ENCODE measurements at regions not wholly inside any gene's neighbourhood (a gene's known extent, or its start where the extent isn't known, plus 50 kb on each side); places are given as distances from the start of the nearest gene placed in this dataset.

DNA sequence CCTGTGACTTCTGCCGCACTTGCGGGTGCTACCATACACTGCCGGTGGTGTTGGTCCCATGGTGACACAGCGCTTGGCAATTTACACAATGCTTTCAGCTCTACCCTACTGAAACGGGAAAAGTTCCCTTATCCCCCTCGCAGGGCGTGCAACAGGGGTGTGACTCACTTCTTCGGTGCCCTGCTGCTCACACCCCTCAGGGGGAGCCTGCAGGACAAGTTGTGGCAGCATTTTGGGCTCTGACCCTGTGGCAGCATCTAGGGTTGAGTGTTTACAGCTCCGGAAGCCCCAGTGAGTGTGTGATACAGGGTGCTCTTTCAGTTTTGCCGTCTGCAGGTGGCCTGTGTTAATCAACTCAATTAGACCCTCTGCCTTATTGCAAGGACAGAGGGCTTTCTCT is 324.7 kb upstream of the RGMA start:
- H4K8ac ChIP-seq (ENCODE audit: low read depth in 2 of 2, low read length in 2 of 2) = no peak overlapping the region
- no peak overlapping the region for H3K9ac ChIP-seq (ENCODE audit: low read depth, low read length)
- H3K79me1 ChIP-seq (ENCODE audit: low read depth in 1 of 2, low read length in 2 of 2) = no peaks in the 10 kb centered on the region
- no peak overlapping the region for H2AK5ac ChIP-seq (ENCODE audit: low read depth, low read length)
- in situ Hi-C loops (cut with MboI; ENCODE audit: low sequenced_read_pairs) = no loop called here
- ATAC-seq (ENCODE audit: low read depth) (no peak), DNase-seq (no peak)
- H3K27ac ChIP-seq (ENCODE audit: insufficient read depth, low read length) = no peak overlapping the region
- H4K5ac ChIP-seq (ENCODE audit: low read depth, low read length) = no peak overlapping the region
- H2BK5ac ChIP-seq (ENCODE audit: low read depth, low read length, poor library complexity, severe bottlenecking) = no peak overlapping the region
- H2BK20ac ChIP-seq (ENCODE audit: low read depth, low read length) = no peak overlapping the region
- no peaks in the 10 kb centered on the region for H3K27me3 ChIP-seq (ENCODE audit: control insufficient read depth, insufficient read depth, low read length)
- 43% methylated on average over 4 of the region's 10 CpGs; no CpG with 5 or more reads in 1 of the 2 experiments for WGBS, 2 experiments (ENCODE audit: extremely low coverage in 2 of 2, insufficient read length in 1 of 2)
- no peak overlapping the region for H3K4me2 ChIP-seq (ENCODE audit: low read depth, low read length)
- H3K4me3 ChIP-seq (ENCODE audit: insufficient read depth, low read depth, low read length) = no peak overlapping the region
- no peak for TF ChIP-seq RFX5 (IDR thresholded peaks at IDR 0.05; ENCODE audit: low read depth, low read length)
- TF ChIP-seq NFE2L2 (IDR thresholded peaks at IDR 0.05; ENCODE audit: low read depth, low read length) = no peak
- TF ChIP-seq MXI1 (IDR thresholded peaks at IDR 0.05; ENCODE audit: borderline replicate concordance, low read depth, low read length) = no peak
- TF ChIP-seq MAZ (IDR thresholded peaks at IDR 0.05; ENCODE audit: borderline replicate concordance, low read depth, low read length) = no peak
- no peak for TF ChIP-seq MAFK (IDR thresholded peaks at IDR 0.05; ENCODE audit: low read depth, low read length)
- TF ChIP-seq CEBPB (IDR thresholded peaks at IDR 0.05; ENCODE audit: low read depth, low read length) = no peak
- TF ChIP-seq BHLHE40 (IDR thresholded peaks at IDR 0.05; ENCODE audit: low read depth, low read length) = no peak
- no peak for TF ChIP-seq SMC3 (IDR thresholded peaks at IDR 0.05; ENCODE audit: low read depth, low read length)
- TF ChIP-seq CTCF (conservative IDR thresholded peaks at IDR 0.05; ENCODE audit: low read depth, low read length) = no peak
- TF ChIP-seq RAD21 (IDR thresholded peaks at IDR 0.05; ENCODE audit: low read length) = no peak
- TF ChIP-seq CHD1 (IDR thresholded peaks at IDR 0.05; ENCODE audit: low read depth, low read length) = no peak
- TF ChIP-seq, protein P1, sequence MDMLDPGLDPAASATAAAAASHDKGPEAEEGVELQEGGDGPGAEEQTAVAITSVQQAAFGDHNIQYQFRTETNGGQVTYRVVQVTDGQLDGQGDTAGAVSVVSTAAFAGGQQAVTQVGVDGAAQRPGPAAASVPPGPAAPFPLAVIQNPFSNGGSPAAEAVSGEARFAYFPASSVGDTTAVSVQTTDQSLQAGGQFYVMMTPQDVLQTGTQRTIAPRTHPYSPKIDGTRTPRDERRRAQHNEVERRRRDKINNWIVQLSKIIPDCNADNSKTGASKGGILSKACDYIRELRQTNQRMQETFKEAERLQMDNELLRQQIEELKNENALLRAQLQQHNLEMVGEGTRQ (IDR thresholded peaks at IDR 0.05; ENCODE audit: low read depth, low read length) = no peak
- no peak for TF ChIP-seq FOS (IDR thresholded peaks at IDR 0.05; ENCODE audit: low read depth, low read length)
- TF ChIP-seq RCOR1 (IDR thresholded peaks at IDR 0.05; ENCODE audit: insufficient replicate concordance, low read length) = no peak
- TF ChIP-seq POLR2A (IDR thresholded peaks at IDR 0.05; ENCODE audit: low read depth, low read length) = no peak
- TF ChIP-seq ELK1 (IDR thresholded peaks at IDR 0.05; ENCODE audit: borderline replicate concordance, low read depth, low read length) = no peak
- ChIA-PET POLR2A (ENCODE audit: unreplicated experiment) (no interaction called here), CTCF (no interaction called here)
- H2BK120ac ChIP-seq (ENCODE audit: low read depth, low read length) = no peak overlapping the region
- no peak overlapping the region for H3K14ac ChIP-seq (replicated peaks; ENCODE audit: low read depth, low read length)
- H4K20me1 ChIP-seq (ENCODE audit: insufficient read depth, low read length) = no peaks in the 10 kb centered on the region
- no peak overlapping the region for H3K23ac ChIP-seq (ENCODE audit: low read depth, low read length)
- dilution Hi-C loops (cut with HindIII; ENCODE audit: low sequenced_read_pairs, unreplicated experiment) = no loop called here
- BruUV-seq (replicated peaks) = no TSS peak
- H3K9me3 ChIP-seq (ENCODE audit: control insufficient read depth, insufficient read depth, low read length) = peaks cover 46% of the 10 kb centered on the region
- H3K36me3 ChIP-seq (ENCODE audit: control insufficient read depth, insufficient read depth, low read length) = no peaks in the 10 kb centered on the region
- no peak overlapping the region for H2AFZ ChIP-seq (replicated peaks; ENCODE audit: low read length, poor library complexity)
- no peak overlapping the region for H3K56ac ChIP-seq (ENCODE audit: extremely low read depth, insufficient read depth, low read length)
- intact Hi-C loops (cut with micrococcal nuclease) = no loop called here
- H3K18ac ChIP-seq (ENCODE audit: low read depth, low read length) = no peak overlapping the region
- H2BK15ac ChIP-seq (ENCODE audit: low read depth, low read length) = no peak overlapping the region
- no peak overlapping the region for H3K4ac ChIP-seq (ENCODE audit: low read depth, low read length)
- H4K91ac ChIP-seq (ENCODE audit: insufficient read depth, low read depth, low read length) = no peak overlapping the region
- no peaks in the 10 kb centered on the region for H3K9me1 ChIP-seq (ENCODE audit: insufficient read depth, low read length)
- H2AK9ac ChIP-seq (replicated peaks; ENCODE audit: low read depth, low read length, poor library complexity) = no peak overlapping the region
- no peaks in the 10 kb centered on the region for H3K4me1 ChIP-seq (ENCODE audit: control insufficient read depth, insufficient read depth, low read length)
